H1 (cell line): ENCODE measurements at regions not wholly inside any gene's neighbourhood (a gene's known extent, or its start where the extent isn't known, plus 50 kb on each side); places are given as distances from the start of the nearest gene placed in this dataset.

ENCODE experiments used
- CTCF ChIA-PET: fragments of 300-600 bp; sonication (Branson Sonifier 250); formaldehyde crosslinking; loops from one replicate; lab custom pipeline; 2021; ENCODE audit not compliant: partially characterized antibody; lab: Charles Lee
- POLR2A ChIA-PET: fragments of 300-600 bp; sonication (Branson Sonifier 250); formaldehyde crosslinking; loops from one replicate; lab custom pipeline; 2021; ENCODE audit warnings: inconsistent platforms; ENCODE audit not compliant: partially characterized antibody; lab: Charles Lee
- DNase-seq, 2 experiments: peaks; one replicate each; pipeline versions ENCODE4 v3.0.0 to v3.0.0-alpha.2; 2010 to 2022; ENCODE audit warnings: low spot score in 2 of 2, low read depth in 1 of 2, mixed read lengths in 1 of 2
- FAIRE-seq: peaks from 2 replicates; lab custom pipeline; 2011; peaks lifted over from hg19 to GRCh38; lab: Jason Lieb, UNC
- H2AFZ ChIP-seq: 2 replicates; pipeline ENCODE4 v1.8.1; 2012; ENCODE audit warnings: low read length, inconsistent platforms
- H2AK5ac ChIP-seq: 2 replicates; pipeline ENCODE4 v1.6.1; 2013; ENCODE audit warnings: low read depth, low read length
- H2BK120ac ChIP-seq: replicated peaks from 2 replicates; pipeline ENCODE3; 2013; ENCODE audit warnings: low read depth, low read length, inconsistent platforms
- H2BK12ac ChIP-seq: 2 replicates; pipeline ENCODE4 v1.6.1; 2013; ENCODE audit warnings: low read depth, low read length
- H2BK15ac ChIP-seq: 2 replicates; pipeline ENCODE4 v1.6.1; 2013; ENCODE audit warnings: low read length
- H2BK20ac ChIP-seq: 2 replicates; pipeline ENCODE4 v1.6.1; 2013; ENCODE audit warnings: low read length
- H2BK5ac ChIP-seq: 2 replicates; pipeline ENCODE4 v1.6.1; 2013; ENCODE audit warnings: low read depth, low read length
- H3K14ac ChIP-seq: 2 replicates; pipeline ENCODE4 v1.6.1; 2013; ENCODE audit warnings: inconsistent platforms; ENCODE audit not compliant: insufficient read length
- H3K18ac ChIP-seq: 2 replicates; pipeline ENCODE4 v1.6.1; 2013; ENCODE audit warnings: low read length; ENCODE audit errors: extremely low read depth
- H3K23ac ChIP-seq: 2 replicates; pipeline ENCODE4 v1.6.1; 2013; ENCODE audit warnings: inconsistent platforms; ENCODE audit not compliant: insufficient read length
- H3K23me2 ChIP-seq: 2 replicates; pipeline ENCODE4 v1.6.1; 2013; ENCODE audit warnings: low read depth, low read length
- H3K27ac ChIP-seq: 2 replicates; pipeline ENCODE4 v1.6.1; 2011; ENCODE audit warnings: low read depth, low read length, inconsistent platforms
- H3K27me3 ChIP-seq, 4 experiments: replicated peaks in 1 of 4; 1 replicate in 1 of 4; 2 replicates in 3 of 4; pipeline versions ENCODE4 v1.6.1 to v1.8.1; 2011 to 2013; ENCODE audit warnings: low read length in 3 of 4, mild to moderate bottlenecking in 3 of 4, inconsistent platforms in 2 of 4, mixed read lengths in 2 of 4, moderate library complexity in 1 of 4; ENCODE audit not compliant: control insufficient read depth in 3 of 4, insufficient read depth in 3 of 4; ENCODE audit errors: extremely low read depth in 1 of 4
- H3K36me3 ChIP-seq, 4 experiments: 2 replicates each; pipeline versions ENCODE4 v1.6.1 to v1.8.1; 2011 to 2013; ENCODE audit warnings: mild to moderate bottlenecking in 4 of 4, low read length in 3 of 4, moderate library complexity in 2 of 4, control low read depth in 1 of 4, inconsistent platforms in 1 of 4; ENCODE audit not compliant: insufficient read depth in 4 of 4, control insufficient read depth in 2 of 4
- H3K4ac ChIP-seq: replicated peaks from 2 replicates; pipeline ENCODE3; 2013; ENCODE audit warnings: low read length, low read depth, mixed read lengths, inconsistent platforms; ENCODE audit not compliant: insufficient read length
- H3K4me1 ChIP-seq, 4 experiments: replicated peaks in 1 of 4; 1 replicate in 1 of 4; 2 replicates in 3 of 4; pipeline versions ENCODE4 v1.6.1 to v1.8.1; 2011 to 2013; ENCODE audit warnings: low read length in 3 of 4, inconsistent platforms in 2 of 4, mixed read lengths in 1 of 4; ENCODE audit not compliant: insufficient read depth in 4 of 4, control insufficient read depth in 3 of 4
- H3K4me2 ChIP-seq, 2 experiments: 2 replicates each; pipeline versions ENCODE4 v1.6.1 to v1.8.1; 2011 to 2013; ENCODE audit warnings: low read depth in 2 of 2, low read length in 2 of 2, control low read depth in 1 of 2, inconsistent platforms in 1 of 2, mild to moderate bottlenecking in 1 of 2; ENCODE audit not compliant: insufficient read depth in 1 of 2
- H3K4me3 ChIP-seq, 4 experiments: fragments of 200-600, 300-600 bp in 1 of 4; sonication (generic), shearing (Covaris generic), sonication (Bioruptor Twin) in 1 of 4; 2 replicates each; pipeline versions ENCODE4 v1.5.1 to v1.8.1; 2011 to 2016; ENCODE audit warnings: low read length in 4 of 4, low read depth in 3 of 4, control low read depth in 2 of 4, inconsistent platforms in 2 of 4, mild to moderate bottlenecking in 2 of 4, mixed read lengths in 1 of 4, moderate library complexity in 1 of 4; ENCODE audit not compliant: insufficient read depth in 2 of 4; ENCODE audit errors: extremely low read depth in 1 of 4
- H3K56ac ChIP-seq: replicated peaks from 2 replicates; pipeline ENCODE3; 2013; ENCODE audit warnings: low read depth, mild to moderate bottlenecking, mixed read lengths, low read length, inconsistent platforms; ENCODE audit not compliant: insufficient read length
- H3K79me1 ChIP-seq: 2 replicates; pipeline ENCODE4 v1.6.1; 2013; ENCODE audit warnings: low read depth, low read length, control low read depth
- H3K79me2 ChIP-seq, 2 experiments: 2 replicates each; pipeline versions ENCODE4 v1.6.1 to v1.8.1; 2012 to 2013; ENCODE audit warnings: low read length in 2 of 2, mild to moderate bottlenecking in 2 of 2, inconsistent platforms in 1 of 2; ENCODE audit not compliant: insufficient read depth in 2 of 2, control insufficient read depth in 1 of 2
- H3K9ac ChIP-seq, 4 experiments: replicated peaks in 1 of 4; 1 replicate in 1 of 4; 2 replicates in 3 of 4; pipeline versions ENCODE4 v1.6.1 to v1.8.1; 2011 to 2013; ENCODE audit warnings: low read depth in 3 of 4, low read length in 3 of 4, control low read depth in 2 of 4, mild to moderate bottlenecking in 2 of 4, moderate library complexity in 2 of 4, inconsistent platforms in 1 of 4; ENCODE audit errors: extremely low read depth in 1 of 4
- H3K9me3 ChIP-seq, 2 experiments: 2 replicates each; pipeline versions ENCODE4 v1.6.1 to v1.8.1; 2012 to 2013; ENCODE audit warnings: mild to moderate bottlenecking in 2 of 2, moderate library complexity in 2 of 2, control low read depth in 1 of 2, inconsistent platforms in 1 of 2, low read depth in 1 of 2, low read length in 1 of 2, mixed read lengths in 1 of 2; ENCODE audit not compliant: insufficient read depth in 2 of 2
- H4K20me1 ChIP-seq, 2 experiments: replicated peaks in 1 of 2; 2 replicates each; pipeline versions ENCODE3 to v1.8.1; 2011 to 2013; ENCODE audit warnings: inconsistent platforms in 2 of 2, low read length in 2 of 2, mild to moderate bottlenecking in 1 of 2; ENCODE audit not compliant: insufficient read depth in 2 of 2, control insufficient read depth in 1 of 2
- H4K5ac ChIP-seq: 2 replicates; pipeline ENCODE4 v1.6.1; 2013; ENCODE audit warnings: low read length, low read depth, mixed read lengths, inconsistent platforms; ENCODE audit not compliant: insufficient read length
- H4K8ac ChIP-seq: 2 replicates; pipeline ENCODE4 v1.8.0; 2013; ENCODE audit warnings: mild to moderate bottlenecking, moderate library complexity, low read length, inconsistent platforms; ENCODE audit not compliant: insufficient read depth; ENCODE audit errors: extremely low read depth
- H4K91ac ChIP-seq: replicated peaks from 2 replicates; pipeline ENCODE3; 2013; ENCODE audit warnings: low read length, mixed read lengths, inconsistent platforms; ENCODE audit not compliant: insufficient read length
- BACH1 ChIP-seq: IDR thresholded peaks from 2 replicates; pipeline ENCODE4 v1.6.1; 2012; ENCODE audit warnings: low read length, improper control_type of control experiment
- CREB1 ChIP-seq: IDR thresholded peaks from 2 replicates; pipeline ENCODE4 v1.6.1; 2012; ENCODE audit warnings: inconsistent platforms
- CTBP2 ChIP-seq: IDR thresholded peaks from 2 replicates; pipeline ENCODE4 v1.7.0; 2011; ENCODE audit warnings: borderline replicate concordance, mild to moderate bottlenecking, moderate library complexity, mixed read lengths, low read length; ENCODE audit not compliant: insufficient read depth, insufficient read length
- KDM5A ChIP-seq: fragments of 200-600 bp; IDR thresholded peaks from 2 replicates; pipeline ENCODE4 v1.7.1; 2012; ENCODE audit warnings: mild to moderate bottlenecking, low read length, inconsistent platforms, mixed read lengths
- POLR2A ChIP-seq, 2 experiments: IDR thresholded peaks; 1 replicate in 1 of 2; 2 replicates in 1 of 2; pipeline ENCODE4 v1.6.1; 2011; ENCODE audit warnings: low read depth in 2 of 2, low read length in 2 of 2, mild to moderate bottlenecking in 2 of 2; ENCODE audit errors: control extremely low read depth in 1 of 2
- POLR2AphosphoS5 ChIP-seq: IDR thresholded peaks from 2 replicates; pipeline ENCODE4 v1.6.1; 2011; ENCODE audit warnings: low read depth, low read length
- RXRA ChIP-seq: IDR thresholded peaks from 2 replicates; pipeline ENCODE4 v1.6.1; 2011; ENCODE audit warnings: low read depth, mild to moderate bottlenecking, low read length, moderate library complexity; ENCODE audit not compliant: insufficient read depth
- WGBS, 2 experiments: shearing (Covaris generic) in 1 of 2; methylation state at CpG; one replicate each; pipeline versions ENCODE4 v1.1.6 to v1.1.7; 2013 to 2015; ENCODE audit warnings: low lambda C conversion rate in 2 of 2, mixed read lengths in 2 of 2, inconsistent platforms in 1 of 2, low coverage in 1 of 2, missing lambda C conversion rate in 1 of 2; ENCODE audit not compliant: insufficient replicate concordance in 2 of 2, insufficient coverage in 1 of 2, insufficient read length in 1 of 2; ENCODE audit errors: extremely low coverage in 1 of 2, missing lambda C conversion rate in 1 of 2; 5-methylcytosine and 5-hydroxymethylcytosine counted together

- no peak overlapping the region for H3K4me3 ChIP-seq
- TF ChIP-seq BACH1 (no peak), KDM5A (no peak), CTBP2 (no peak), POLR2A (IDR thresholded peaks at IDR 0.05; ENCODE audit: control extremely low read depth in 1 of 2, low read depth in 2 of 2, low read length in 2 of 2) (no peak), CREB1 (no peak), POLR2AphosphoS5 (no peak), RXRA (no peak)
- TF ChIP-seq, all 59 proteins: peak for 0
- no peak overlapping the region for H2BK12ac ChIP-seq
- no peak overlapping the region for H3K23ac ChIP-seq
- DNase-seq: no peak
- no peak overlapping the region for H2BK15ac ChIP-seq
- ChIA-PET CTCF (interaction anchor here (1.3 to 2.2 kb wide), 2 partner anchors 10 to 13 kb away, joined by 3 to 12 read pairs; no protein-coding TSS in a partner anchor), POLR2A (no interaction called here)
- no peaks in the 10 kb centered on the region for H3K4me1 ChIP-seq
- no peak overlapping the region for H2BK120ac ChIP-seq
- H2AK5ac ChIP-seq: no peak overlapping the region
- H4K20me1 ChIP-seq: no peaks in the 10 kb centered on the region
- no peak overlapping the region for H3K14ac ChIP-seq
- H3K4ac ChIP-seq: no peak overlapping the region
- no peaks in the 10 kb centered on the region for H3K36me3 ChIP-seq
- 93% methylated on average over 1 of the region's 1 CpG; no CpG with 5 or more reads in 1 of the 2 experiments for WGBS, 2 experiments
- H2BK20ac ChIP-seq: no peak overlapping the region
- no peaks in the 10 kb centered on the region for H3K79me2 ChIP-seq
- no peak overlapping the region for H2AFZ ChIP-seq
- FAIRE-seq: no peak
- no peaks in the 10 kb centered on the region for H3K9me3 ChIP-seq
- H3K18ac ChIP-seq: no peak overlapping the region
- H3K9ac ChIP-seq: no peak overlapping the region
- H3K79me1 ChIP-seq: no peaks in the 10 kb centered on the region
- no peak overlapping the region for H3K4me2 ChIP-seq
- H3K56ac ChIP-seq: no peak overlapping the region
- H4K8ac ChIP-seq: no peak overlapping the region
- H3K23me2 ChIP-seq: no peaks in the 10 kb centered on the region
- H4K91ac ChIP-seq: no peak overlapping the region
- H3K27ac ChIP-seq: no peak overlapping the region
- H3K27me3 ChIP-seq: no peaks in the 10 kb centered on the region
- no peak overlapping the region for H2BK5ac ChIP-seq
- no peak overlapping the region for H4K5ac ChIP-seq
Measured at GRCh38 chr16:64061621-64062020, 1060.2 kb downstream of the CDH11 start.
